Endothelial cell of umbilical vein (primary cell): ENCODE measurements at regions not wholly inside any gene's neighbourhood (a gene's known extent, or its start where the extent isn't known, plus 50 kb on each side); places are given as distances from the start of the nearest gene placed in this dataset.

Experiments used
- BruUV-seq: library from RNA; stranded (reverse); fragments of 400-500 nt; replicated peaks from 2 replicates; lab custom pipeline; 2021; lab: Mats Ljungman, UMichigan
- CTCF ChIA-PET: fragments of 300-600, 350-600 bp; sonication (Branson Sonifier 250); formaldehyde crosslinking; loops from one replicate; lab custom pipeline; 2021; ENCODE audit warnings: antibody characterized with exemption, inconsistent platforms; lab: Charles Lee
- POLR2A ChIA-PET: fragments of 300-600, 350-600 bp; sonication (Branson Sonifier 250); formaldehyde crosslinking; loops from one replicate; lab custom pipeline; 2021; ENCODE audit warnings: antibody characterized with exemption, inconsistent platforms; lab: Charles Lee
- DNase-seq: peaks from one replicate; pipeline ENCODE4 v3.0.0-alpha.2; 2011; ENCODE audit warnings: low read depth, low spot score
- FAIRE-seq: peaks from 2 replicates; lab custom pipeline; 2011; peaks lifted over from hg19 to GRCh38; lab: Jason Lieb, UNC
- H2AFZ ChIP-seq: 2 replicates; pipeline ENCODE4 v1.6.0; 2012; ENCODE audit warnings: low read depth, low read length, control low read depth, inconsistent platforms
- H3K27ac ChIP-seq: 2 replicates; pipeline ENCODE4 v1.5.1; 2011; ENCODE audit warnings: low read depth, mild to moderate bottlenecking, control low read depth, low read length, moderate library complexity; ENCODE audit not compliant: insufficient read depth
- H3K27me3 ChIP-seq, 2 experiments: 2 replicates each; pipeline versions ENCODE4 v1.6.0 to v1.6.1; 2011; ENCODE audit warnings: low read length in 2 of 2, mixed read lengths in 1 of 2; ENCODE audit not compliant: control insufficient read depth in 2 of 2, insufficient read depth in 2 of 2
- H3K36me3 ChIP-seq, 2 experiments: 2 replicates in 1 of 2; 3 replicates in 1 of 2; pipeline ENCODE4 v1.5.1; 2011; ENCODE audit warnings: low read length in 2 of 2, mild to moderate bottlenecking in 1 of 2, moderate library complexity in 1 of 2; ENCODE audit not compliant: control insufficient read depth in 2 of 2, insufficient read depth in 2 of 2; ENCODE audit errors: extremely low read depth in 1 of 2
- H3K4me1 ChIP-seq: 3 replicates; pipeline ENCODE4 v1.5.1; 2011; ENCODE audit warnings: mild to moderate bottlenecking, low read length; ENCODE audit not compliant: control insufficient read depth, insufficient read depth; ENCODE audit errors: extremely low read depth
- H3K4me2 ChIP-seq: 2 replicates; pipeline ENCODE4 v1.6.1; 2011; ENCODE audit warnings: low read length, control low read depth, mixed read lengths; ENCODE audit not compliant: insufficient read depth
- H3K4me3 ChIP-seq, 3 experiments: fragments of 200-600 bp in 1 of 3; sonication (generic), shearing (Covaris generic) in 1 of 3; replicated peaks in 1 of 3; 2 replicates each; pipeline ENCODE4 v1.5.1; 2011 to 2016; ENCODE audit warnings: control low read depth in 3 of 3, low read length in 3 of 3, mild to moderate bottlenecking in 2 of 3, inconsistent platforms in 1 of 3, low read depth in 1 of 3, moderate library complexity in 1 of 3; ENCODE audit not compliant: insufficient read depth in 1 of 3
- H3K79me2 ChIP-seq: 2 replicates; pipeline ENCODE4 v1.6.0; 2012; ENCODE audit warnings: low read length, inconsistent platforms; ENCODE audit not compliant: control insufficient read depth, insufficient read depth
- H3K9ac ChIP-seq: replicated peaks from 2 replicates; pipeline ENCODE3; 2011; ENCODE audit warnings: low read length, control low read depth; ENCODE audit not compliant: insufficient read depth; ENCODE audit errors: extremely low read depth
- H3K9me1 ChIP-seq: replicated peaks from 3 replicates; pipeline ENCODE4 v1.6.0; 2011; ENCODE audit warnings: mild to moderate bottlenecking, low read length; ENCODE audit not compliant: control insufficient read depth, insufficient read depth; ENCODE audit errors: extremely low read depth
- H3K9me3 ChIP-seq: replicated peaks from 2 replicates; pipeline ENCODE4 v1.5.1; 2012; ENCODE audit warnings: low read length, inconsistent platforms; ENCODE audit not compliant: control insufficient read depth, insufficient read depth
- H4K20me1 ChIP-seq: replicated peaks from 2 replicates; pipeline ENCODE3; 2011; ENCODE audit warnings: mild to moderate bottlenecking, low read length; ENCODE audit not compliant: control insufficient read depth, insufficient read depth; ENCODE audit errors: extremely low read depth
- CTCF ChIP-seq, 2 donors: IDR thresholded peaks; 1 replicate in 1 of 2; 2 replicates in 1 of 2; pipeline ENCODE4 v1.5.1; 2011; ENCODE audit warnings: low read length in 2 of 2, mild to moderate bottlenecking in 2 of 2, moderate library complexity in 2 of 2, control low read depth in 1 of 2, inconsistent platforms in 1 of 2, low read depth in 1 of 2; ENCODE audit not compliant: insufficient read depth in 1 of 2; ENCODE audit errors: extremely low read depth in 1 of 2
- EZH2 ChIP-seq: IDR thresholded peaks from 2 replicates; pipeline ENCODE4 v1.6.1; 2012; ENCODE audit warnings: borderline replicate concordance, low read depth, mild to moderate bottlenecking, moderate library complexity, low read length, inconsistent platforms; ENCODE audit not compliant: severe bottlenecking
- FOS ChIP-seq: IDR thresholded peaks from 2 replicates; pipeline ENCODE4 v1.6.1; 2011; ENCODE audit warnings: mild to moderate bottlenecking, low read length, moderate library complexity, borderline replicate concordance; ENCODE audit not compliant: insufficient read depth
- GATA2 ChIP-seq: IDR thresholded peaks from 2 replicates; pipeline ENCODE4 v1.7.0; 2011; ENCODE audit warnings: low read depth, mild to moderate bottlenecking, moderate library complexity, mixed read lengths, low read length; ENCODE audit not compliant: insufficient read length, insufficient read depth
- JUN ChIP-seq: IDR thresholded peaks from 2 replicates; pipeline ENCODE4 v1.6.1; 2011; ENCODE audit warnings: borderline replicate concordance, low read depth; ENCODE audit not compliant: insufficient read length, insufficient read depth
- MAX ChIP-seq: IDR thresholded peaks from 2 replicates; pipeline ENCODE4 v1.6.1; 2011; ENCODE audit not compliant: insufficient read depth, insufficient read length
- MYC ChIP-seq: IDR thresholded peaks from one replicate; pipeline ENCODE4 v1.6.1; 2011; ENCODE audit warnings: mild to moderate bottlenecking, low read depth, low read length
- POLR2A ChIP-seq: IDR thresholded peaks from 2 replicates; pipeline ENCODE4 v1.6.1; 2012; ENCODE audit warnings: low read depth, mild to moderate bottlenecking, control low read depth, low read length
- POLR2AphosphoS5 ChIP-seq: IDR thresholded peaks from 2 replicates; pipeline ENCODE4 v1.6.1; 2012; ENCODE audit warnings: low read depth, mild to moderate bottlenecking, control low read depth, low read length, moderate library complexity; ENCODE audit not compliant: insufficient read depth
- dilution Hi-C: fragments of 300-500 bp; cut with MboI; formaldehyde crosslinking; loops from one replicate; pipeline ENCODE4 v1.15.0; 2019; ENCODE audit warnings: low sequenced_read_pairs; ENCODE audit not compliant: extremely low pct_ligation_motif_present
- intact Hi-C: fragments of 100-400 bp; cut with micrococcal nuclease; formaldehyde crosslinking; loops from one replicate; pipeline ENCODE4 v1.10.0; 2022

GRCh38 chr6:126914801-126915200, 203.7 kb upstream of the RSPO3 start:
- TF ChIP-seq POLR2AphosphoS5 (no peak), POLR2A (no peak), JUN (no peak), GATA2 (no peak), MAX (no peak), CTCF (IDR thresholded peaks at IDR 0.05; ENCODE audit: extremely low read depth in 1 of 2, insufficient read depth in 1 of 2, low read depth in 1 of 2, low read length in 2 of 2) (no peak), FOS (no peak), MYC (no peak), EZH2 (no peak)
- no peak overlapping the region for H2AFZ ChIP-seq
- no peaks in the 10 kb centered on the region for H3K9me1 ChIP-seq
- H3K27me3 ChIP-seq, result no peaks in the 10 kb centered on the region
- BruUV-seq, result no TSS peak
- H3K4me1 ChIP-seq, result peaks cover 43% of the 10 kb centered on the region
- no peak overlapping the region for H3K9ac ChIP-seq
- peaks cover 0 to 2% of the 10 kb centered on the region in 2 experiments for H3K36me3 ChIP-seq
- no peaks in the 10 kb centered on the region for H4K20me1 ChIP-seq
- DNase-seq, result peak; percentile 64
- H3K4me3 ChIP-seq, result no peak overlapping the region
- no peak for FAIRE-seq
- H3K79me2 ChIP-seq, result no peaks in the 10 kb centered on the region
- intact Hi-C loops, result loop anchor here (5.0 kb wide), 2 partner anchors 42 to 192 kb away; no protein-coding TSS in a partner anchor
- no peaks in the 10 kb centered on the region for H3K9me3 ChIP-seq
- dilution Hi-C loops, result loop anchor here (25.0 kb wide), 1 partner anchor 102 kb away; no protein-coding TSS in a partner anchor
- H3K4me2 ChIP-seq, result no peak overlapping the region
- CTCF ChIA-PET, result interaction anchor here (1.1 to 1.7 kb wide), 3 partner anchors 33 to 110 kb away, joined by 3 to 4 read pairs (median 3); no protein-coding TSS in a partner anchor
- POLR2A ChIA-PET, result no interaction called here
- no peak overlapping the region for H3K27ac ChIP-seq
